Right lobe of liver (tissue), 4 donors: ENCODE measurements at regions not wholly inside any gene's neighbourhood (a gene's known extent, or its start where the extent isn't known, plus 50 kb on each side); places are given as distances from the start of the nearest gene placed in this dataset.

Experiments used
- CTCF ChIP-seq, 4 donors: fragments of 200-600 bp in 3 of 4; fragments of 450-650 bp in 1 of 4; IDR thresholded peaks; one replicate each; pipeline versions ENCODE4 v1.5.1 to v1.8.0; 2016 to 2022; ENCODE audit warnings: antibody characterized with exemption in 4 of 4, mild to moderate bottlenecking in 2 of 4
- POLR2A ChIP-seq: fragments of 450-650 bp; IDR thresholded peaks from one replicate; pipeline ENCODE4 v1.6.1; 2017; ENCODE audit warnings: antibody characterized with exemption, mild to moderate bottlenecking
- donor health status: DM: no; HTN: no; CAD: no.
- donor health status: DM: no; HTN: no; CAD: no.
- donor health status: DM: no; HTN: yes; CAD: no.

- TF ChIP-seq CTCF (IDR thresholded peaks at IDR 0.05) = no peak
- TF ChIP-seq POLR2A = no peak
These were observed 1397.6 kb upstream of the B3GALT2 start for GRCh38 chr1:194584052-194584451.
